HCT116 (cell line): ENCODE measurements at regions not wholly inside any gene's neighbourhood (a gene's known extent, or its start where the extent isn't known, plus 50 kb on each side); places are given as distances from the start of the nearest gene placed in this dataset.

Source experiments
- ATAC-seq: fragments of 200-7000 bp; cut with Tn5 transposase; 2 replicates; pipeline ENCODE4 v1.9.1; 2020; ENCODE audit warnings: mild to moderate bottlenecking, moderate library complexity
- BruUV-seq: library from RNA; stranded (reverse); fragments of 400-500 nt; replicated peaks from 2 replicates; lab custom pipeline; 2021; lab: Mats Ljungman, UMichigan
- CTCF ChIA-PET: fragments of 300-600 bp; sonication (Branson Sonifier 250); formaldehyde crosslinking; loops from one replicate; lab custom pipeline; 2021; ENCODE audit warnings: antibody characterized with exemption; lab: Charles Lee
- POLR2A ChIA-PET: fragments of 300-600, 350-600 bp; sonication (Branson Sonifier 250); formaldehyde crosslinking; loops from one replicate; lab custom pipeline; 2021; ENCODE audit warnings: antibody characterized with exemption; lab: Charles Lee
- RAD21 ChIA-PET, 2 experiments: fragments of 300-600 bp; sonication (Branson Sonifier 250); formaldehyde crosslinking; loops; one replicate each; lab custom pipeline; 2023; ENCODE audit warnings: low total read pairs in 2 of 2; ENCODE audit not compliant: uncharacterized antibody in 2 of 2, unreplicated experiment in 2 of 2, low non-redundant PET in 1 of 2; lab: Charles Lee
- DNase-seq: peaks from one replicate; pipeline ENCODE4 v3.0.0-alpha.2; 2010; ENCODE audit warnings: low read depth, low spot score
- H2AFZ ChIP-seq: fragments of 200-600 bp; shearing (Covaris generic), sonication (generic); 2 replicates; pipeline ENCODE4 v1.6.1; 2017; ENCODE audit warnings: low read depth, mixed run types, mixed read lengths, antibody characterized with exemption, low read length; ENCODE audit not compliant: poor library complexity, severe bottlenecking
- H3K27ac ChIP-seq: 2 replicates; pipeline ENCODE4 v1.5.1; 2012; ENCODE audit warnings: low read depth, low read length
- H3K27me3 ChIP-seq: fragments of 200-600 bp; sonication (generic); 2 replicates; pipeline ENCODE4 v1.6.1; 2016; ENCODE audit warnings: mixed run types, low read length, mixed read lengths; ENCODE audit not compliant: insufficient read depth
- H3K36me3 ChIP-seq, 2 experiments: fragments of 200-500 bp in 1 of 2; fragments of 200-600 bp in 1 of 2; sonication (Bioruptor generic) in 1 of 2; sonication (generic) in 1 of 2; 2 replicates each; pipeline versions ENCODE4 v1.5.1 to v1.6.1; 2014 to 2016; ENCODE audit warnings: low read length in 2 of 2, inconsistent platforms in 1 of 2, mixed read lengths in 1 of 2, mixed run types in 1 of 2; ENCODE audit not compliant: insufficient read depth in 2 of 2, control insufficient read depth in 1 of 2
- H3K4me1 ChIP-seq, 2 experiments: fragments of 200-600 bp in 1 of 2; sonication (generic) in 1 of 2; 2 replicates each; pipeline versions ENCODE4 v1.5.1 to v1.6.1; 2012 to 2017; ENCODE audit warnings: low read length in 2 of 2, inconsistent platforms in 1 of 2, mild to moderate bottlenecking in 1 of 2, mixed read lengths in 1 of 2, mixed run types in 1 of 2, moderate library complexity in 1 of 2; ENCODE audit not compliant: insufficient read depth in 2 of 2, control insufficient read depth in 1 of 2
- H3K4me2 ChIP-seq: fragments of 200-600 bp; sonication (generic); 2 replicates; pipeline ENCODE4 v1.6.1; 2017; ENCODE audit warnings: mixed run types, low read length, mixed read lengths
- H3K4me3 ChIP-seq, 2 experiments: fragments of 200-600 bp in 1 of 2; sonication (generic) in 1 of 2; replicated peaks in 1 of 2; 2 replicates each; pipeline ENCODE4 v1.5.1; 2011 to 2016; ENCODE audit warnings: low read length in 2 of 2, control low read depth in 1 of 2, low read depth in 1 of 2, mild to moderate bottlenecking in 1 of 2, mixed read lengths in 1 of 2, mixed run types in 1 of 2
- H3K79me2 ChIP-seq: fragments of 200-600 bp; sonication (generic); 2 replicates; pipeline ENCODE4 v1.6.1; 2017; ENCODE audit warnings: mild to moderate bottlenecking, mixed run types, low read length, moderate library complexity, mixed read lengths; ENCODE audit not compliant: insufficient read depth
- H3K9ac ChIP-seq: fragments of 200-600 bp; sonication (generic); 2 replicates; pipeline ENCODE4 v1.6.1; 2016; ENCODE audit warnings: low read length, mixed read lengths
- H3K9me2 ChIP-seq: fragments of 200-600 bp; sonication (generic), shearing (Covaris generic); 2 replicates; pipeline ENCODE4 v1.6.1; 2017; ENCODE audit warnings: mixed run types, mild to moderate bottlenecking, moderate library complexity; ENCODE audit not compliant: insufficient read depth
- H3K9me3 ChIP-seq, 2 experiments: fragments of 200-500 bp in 1 of 2; fragments of 200-600 bp in 1 of 2; sonication (Bioruptor generic) in 1 of 2; sonication (generic) in 1 of 2; 2 replicates each; pipeline ENCODE4 v1.6.1; 2014 to 2017; ENCODE audit warnings: low read length in 2 of 2, mixed read lengths in 2 of 2, inconsistent platforms in 1 of 2, low read depth in 1 of 2, mild to moderate bottlenecking in 1 of 2, mixed run types in 1 of 2, moderate library complexity in 1 of 2; ENCODE audit not compliant: control insufficient read depth in 1 of 2, insufficient read depth in 1 of 2
- H4K20me1 ChIP-seq: fragments of 200-600 bp; sonication (generic), shearing (Covaris generic); 2 replicates; pipeline ENCODE4 v1.6.1; 2017; ENCODE audit warnings: mixed run types, mild to moderate bottlenecking, moderate library complexity; ENCODE audit not compliant: insufficient read depth
- CBX3 ChIP-seq: IDR thresholded peaks from 2 replicates; pipeline ENCODE4 v1.6.1; 2012; ENCODE audit warnings: low read depth
- CEBPB ChIP-seq: IDR thresholded peaks from 2 replicates; pipeline ENCODE4 v1.6.1; 2012; ENCODE audit warnings: low read depth
- EGR1 ChIP-seq: IDR thresholded peaks from 2 replicates; pipeline ENCODE4 v1.6.1; 2012; ENCODE audit warnings: low read depth
- ELF1 ChIP-seq: IDR thresholded peaks from 2 replicates; pipeline ENCODE4 v1.6.1; 2012; ENCODE audit warnings: low read depth, borderline replicate concordance
- EZH2 ChIP-seq: fragments of 200-600 bp; sonication (generic); IDR thresholded peaks from 2 replicates; pipeline ENCODE4 v1.6.1; 2017; ENCODE audit warnings: antibody characterized with exemption, mixed run types
- EZH2phosphoT487 ChIP-seq: fragments of 200-600 bp; IDR thresholded peaks from 2 replicates; pipeline ENCODE4 v1.6.1; 2018; ENCODE audit warnings: antibody characterized with exemption, borderline replicate concordance
- FOSL1 ChIP-seq: IDR thresholded peaks from 2 replicates; pipeline ENCODE4 v1.6.1; 2012; ENCODE audit warnings: low read depth
- MAX ChIP-seq: IDR thresholded peaks from 2 replicates; pipeline ENCODE4 v1.6.1; 2012
- POLR2A ChIP-seq: IDR thresholded peaks from 2 replicates; pipeline ENCODE4 v1.7.0; 2011; ENCODE audit warnings: borderline replicate concordance; ENCODE audit not compliant: insufficient read depth, insufficient read length; ENCODE audit errors: extremely low read depth
- POLR2AphosphoS5 ChIP-seq: IDR thresholded peaks from 2 replicates; pipeline ENCODE4 v1.6.1; 2011; ENCODE audit warnings: mild to moderate bottlenecking, low read depth, low read length, moderate library complexity
- SIN3A ChIP-seq: IDR thresholded peaks from 2 replicates; pipeline ENCODE4 v1.6.1; 2012; ENCODE audit warnings: low read depth
- TCF7L2 ChIP-seq: IDR thresholded peaks from 2 replicates; pipeline ENCODE4 v1.7.0; 2011; ENCODE audit warnings: borderline replicate concordance, inconsistent platforms; ENCODE audit not compliant: insufficient read depth, insufficient read length; ENCODE audit errors: extremely low read depth
- YY1 ChIP-seq: IDR thresholded peaks from 2 replicates; pipeline ENCODE4 v1.6.1; 2011; ENCODE audit warnings: low read length, low read depth, moderate library complexity, mild to moderate bottlenecking; ENCODE audit not compliant: insufficient replicate concordance; ENCODE audit errors: extremely low read depth
- ZFX ChIP-seq: fragments of 450-650 bp; IDR thresholded peaks from 2 replicates; pipeline ENCODE4 v1.6.1; 2017
- ZNF274 ChIP-seq: fragments of 200-500 bp; sonication (Bioruptor generic); IDR thresholded peaks from 2 replicates; pipeline ENCODE4 v1.6.1; 2014; ENCODE audit warnings: mild to moderate bottlenecking, low read depth, low read length, inconsistent platforms
- intact Hi-C: fragments of 100-400 bp; cut with micrococcal nuclease; formaldehyde crosslinking; loops from 2 replicates; pipeline ENCODE4 v1.10.0; 2022
- TF ChIP-seq, protein P1 (sequence below): IDR thresholded peaks from 2 replicates; pipeline ENCODE4 v1.6.1; 2012
- TF ChIP-seq, protein P2 (sequence below), 3 experiments: fragments of 200-600 bp in 1 of 3; sonication (generic) in 1 of 3; IDR thresholded peaks in 2 of 3; conservative IDR thresholded peaks in 1 of 3; 2 replicates each; pipeline ENCODE4 v1.5.1; 2012 to 2017; ENCODE audit warnings: low read depth in 2 of 3, low read length in 2 of 3, antibody characterized with exemption in 1 of 3, borderline replicate concordance in 1 of 3, control low read depth in 1 of 3, mild to moderate bottlenecking in 1 of 3, mixed read lengths in 1 of 3, mixed run types in 1 of 3, moderate library complexity in 1 of 3; ENCODE audit not compliant: insufficient read depth in 1 of 3

GRCh38 chr2:64234150-64234549, 89.9 kb upstream of the PELI1 start (continued):
- no peak for TF ChIP-seq FOSL1
- TF ChIP-seq ELF1 = no peak
- TF ChIP-seq EZH2 = no peak

DNA sequence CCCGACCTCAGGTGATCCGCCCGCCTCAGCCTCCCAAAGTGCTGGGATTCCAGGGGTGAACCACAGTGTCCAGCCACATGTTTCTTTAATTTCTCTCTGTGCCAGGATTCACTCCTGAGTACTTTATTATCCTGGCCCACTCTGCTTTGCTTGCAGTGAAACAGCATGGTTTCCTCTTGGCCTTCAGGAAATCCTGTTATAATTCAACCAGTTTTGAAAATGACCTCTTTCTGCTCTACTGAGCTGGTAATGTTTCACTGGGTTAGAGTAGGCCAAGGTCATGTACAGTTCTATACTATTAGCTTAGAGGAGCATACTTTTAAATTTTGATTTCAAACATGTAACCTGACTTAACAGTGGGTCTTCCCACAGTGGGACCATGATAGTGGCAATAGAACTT, 90.6 kb upstream of the PELI1 start:
- TF ChIP-seq MAX (no peak), EGR1 (no peak), YY1 (no peak), EZH2phosphoT487 (no peak), ZFX (no peak), SIN3A (no peak), EZH2 (no peak), POLR2AphosphoS5 (no peak), TCF7L2 (no peak), CEBPB (no peak), CBX3 (no peak), POLR2A (no peak), ELF1 (no peak), FOSL1 (no peak), ZNF274 (no peak)
- TF ChIP-seq, protein P1, sequence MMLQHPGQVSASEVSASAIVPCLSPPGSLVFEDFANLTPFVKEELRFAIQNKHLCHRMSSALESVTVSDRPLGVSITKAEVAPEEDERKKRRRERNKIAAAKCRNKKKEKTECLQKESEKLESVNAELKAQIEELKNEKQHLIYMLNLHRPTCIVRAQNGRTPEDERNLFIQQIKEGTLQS = no peak
- TF ChIP-seq, protein P2, sequence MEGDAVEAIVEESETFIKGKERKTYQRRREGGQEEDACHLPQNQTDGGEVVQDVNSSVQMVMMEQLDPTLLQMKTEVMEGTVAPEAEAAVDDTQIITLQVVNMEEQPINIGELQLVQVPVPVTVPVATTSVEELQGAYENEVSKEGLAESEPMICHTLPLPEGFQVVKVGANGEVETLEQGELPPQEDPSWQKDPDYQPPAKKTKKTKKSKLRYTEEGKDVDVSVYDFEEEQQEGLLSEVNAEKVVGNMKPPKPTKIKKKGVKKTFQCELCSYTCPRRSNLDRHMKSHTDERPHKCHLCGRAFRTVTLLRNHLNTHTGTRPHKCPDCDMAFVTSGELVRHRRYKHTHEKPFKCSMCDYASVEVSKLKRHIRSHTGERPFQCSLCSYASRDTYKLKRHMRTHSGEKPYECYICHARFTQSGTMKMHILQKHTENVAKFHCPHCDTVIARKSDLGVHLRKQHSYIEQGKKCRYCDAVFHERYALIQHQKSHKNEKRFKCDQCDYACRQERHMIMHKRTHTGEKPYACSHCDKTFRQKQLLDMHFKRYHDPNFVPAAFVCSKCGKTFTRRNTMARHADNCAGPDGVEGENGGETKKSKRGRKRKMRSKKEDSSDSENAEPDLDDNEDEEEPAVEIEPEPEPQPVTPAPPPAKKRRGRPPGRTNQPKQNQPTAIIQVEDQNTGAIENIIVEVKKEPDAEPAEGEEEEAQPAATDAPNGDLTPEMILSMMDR (IDR thresholded peaks at IDR 0.05 in 2 of 3, conservative IDR thresholded peaks at IDR 0.05 in 1 of 3; ENCODE audit: borderline replicate concordance in 1 of 3, insufficient read depth in 1 of 3, low read depth in 2 of 3, low read length in 2 of 3) = no peak
- TF ChIP-seq, all 23 proteins: peak for 0
- Histone ChIP-seq H3K4me2 (no peak overlapping the region), H3K79me2 (no peaks in the 10 kb centered on the region)

More for the DNA sequence above, 90.6 kb upstream of the PELI1 start:
- ChIA-PET POLR2A (no interaction called here), RAD21 (interaction anchor here in 1 of 2 experiments (0.7 kb wide), 1 partner anchor 97 kb away, joined by 4 read pairs; no protein-coding TSS in a partner anchor), CTCF (no interaction called here)
- ATAC-seq (no peak), DNase-seq (no peak)
- BruUV-seq = no TSS peak
- H3K9ac ChIP-seq = no peak overlapping the region
- no peak overlapping the region for H3K27ac ChIP-seq
- H3K36me3 ChIP-seq = no peaks in the 10 kb centered on the region
- H3K4me3 ChIP-seq = no peak overlapping the region
- no peaks in the 10 kb centered on the region for H4K20me1 ChIP-seq
- no peak overlapping the region for H2AFZ ChIP-seq
- H3K4me1 ChIP-seq = no peaks in the 10 kb centered on the region
- intact Hi-C loops = no loop called here
- no peaks in the 10 kb centered on the region for H3K27me3 ChIP-seq
- no peaks in the 10 kb centered on the region for H3K9me3 ChIP-seq
- no peaks in the 10 kb centered on the region for H3K9me2 ChIP-seq
